ENCODE measurements at regions not wholly inside any gene's neighbourhood (a gene's known extent, or its start where the extent isn't known, plus 50 kb on each side); places are given as distances from the start of the nearest gene placed in this dataset.

GRCh38 chr5:107085572-107085971 is 585.2 kb downstream of the EFNA5 start:
- no peaks in the 10 kb centered on the region for H3K4me1 Mint-ChIP-seq

DNA sequence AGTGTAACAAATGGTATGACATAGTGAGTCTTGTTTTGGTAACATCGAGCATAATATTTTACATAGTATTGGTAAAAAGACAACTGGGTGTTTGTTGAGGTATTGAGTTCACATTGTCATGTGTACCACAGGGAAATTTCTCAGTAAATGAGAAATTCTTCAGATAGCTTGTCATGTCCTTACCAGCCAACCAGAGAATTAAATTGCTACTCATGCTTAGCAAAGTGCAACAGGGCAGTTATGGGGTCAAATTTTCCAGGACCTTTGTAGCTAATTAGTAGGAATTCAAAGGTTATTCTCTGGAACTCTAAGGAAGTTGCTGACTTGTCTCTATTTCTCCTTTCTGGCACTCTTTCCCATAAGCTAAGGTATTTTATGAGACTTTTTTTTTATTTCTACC is 595.7 kb downstream of the EFNA5 start:
- Mint-ChIP-seq H3K36me3 (no peaks in the 10 kb centered on the region), H3K4me1 (no peaks in the 10 kb centered on the region), H3K9me3 (peaks cover 0 to 2% (median 0%) of the 10 kb centered on the region in 6 donors), H3K27me3 (ENCODE audit: low read depth in 3 of 3) (peaks cover 0 to 4% (median 3%) of the 10 kb centered on the region in 3 donors), H3K27ac (no peak overlapping the region), H3K4me3 (no peak overlapping the region)
- no peak for DNase-seq

More at GRCh38 chr5:107085572-107085971, 585.2 kb downstream of the EFNA5 start:
- peaks cover 0 to 4% (median 0%) of the 10 kb centered on the region in 6 donors for H3K9me3 Mint-ChIP-seq
- no peak overlapping the region for H3K4me3 Mint-ChIP-seq
- DNase-seq = no peak
- H3K27me3 Mint-ChIP-seq (ENCODE audit: low read depth in 3 of 3) = peaks cover 4 to 15% (median 8%) of the 10 kb centered on the region in 3 donors
- H3K36me3 Mint-ChIP-seq = no peaks in the 10 kb centered on the region
- no peak overlapping the region for H3K27ac Mint-ChIP-seq

DNA sequence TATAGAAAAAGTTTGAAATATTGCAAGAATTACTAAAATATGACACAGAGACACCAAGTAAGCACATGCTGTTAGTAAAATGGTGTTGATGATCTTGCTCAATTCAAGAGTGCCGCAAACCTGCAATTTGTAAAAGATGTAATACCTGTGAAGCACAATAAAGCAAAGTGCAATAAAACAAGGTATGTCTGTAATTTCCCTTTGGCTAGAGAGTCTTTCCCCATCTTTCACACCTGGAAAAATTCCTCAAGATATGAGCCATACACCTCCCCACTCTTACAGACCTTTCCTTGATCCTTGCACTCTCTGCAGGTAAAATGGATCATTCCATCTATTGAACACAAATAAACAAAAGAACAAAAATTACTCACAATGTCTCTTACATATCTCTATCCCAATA is 597.8 kb downstream of the EFNA5 start:
- Mint-ChIP-seq H3K4me3 (no peak overlapping the region), H3K4me1 (no peaks in the 10 kb centered on the region), H3K27ac (no peak overlapping the region), H3K27me3 (ENCODE audit: low read depth in 3 of 3) (peaks cover under 1 to 3% (median 3%) of the 10 kb centered on the region in 3 donors), H3K36me3 (no peaks in the 10 kb centered on the region), H3K9me3 (no peaks in the 10 kb centered on the region)
- no peak for DNase-seq

DNA sequence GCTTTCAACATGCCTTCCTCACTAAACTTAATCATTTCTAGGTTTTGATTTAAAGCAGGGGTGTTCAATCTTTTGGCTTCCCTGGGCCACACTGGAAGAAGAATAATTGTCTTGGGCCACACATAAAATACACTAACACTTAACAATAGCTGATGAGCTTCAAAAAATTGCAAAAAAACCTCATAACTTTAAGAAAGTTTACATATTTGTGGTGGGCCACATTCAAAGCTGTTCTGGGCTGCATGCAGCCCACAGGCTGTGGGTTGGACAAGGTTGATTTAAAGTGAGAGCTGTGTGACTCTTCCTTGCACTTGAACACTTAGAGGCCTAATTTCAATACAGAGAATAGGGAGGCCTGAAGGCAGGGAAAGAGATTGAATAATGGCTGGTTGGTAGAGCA is 598.3 kb downstream of the EFNA5 start:
- H3K9me3 Mint-ChIP-seq = no peaks in the 10 kb centered on the region
- H3K4me1 Mint-ChIP-seq = no peaks in the 10 kb centered on the region
- no peak for DNase-seq
- H3K4me3 Mint-ChIP-seq = no peak overlapping the region
- no peak overlapping the region for H3K27ac Mint-ChIP-seq
- H3K27me3 Mint-ChIP-seq (ENCODE audit: low read depth in 3 of 3) = peaks cover 1 to 3% (median 3%) of the 10 kb centered on the region in 3 donors
- H3K36me3 Mint-ChIP-seq = no peaks in the 10 kb centered on the region

DNA sequence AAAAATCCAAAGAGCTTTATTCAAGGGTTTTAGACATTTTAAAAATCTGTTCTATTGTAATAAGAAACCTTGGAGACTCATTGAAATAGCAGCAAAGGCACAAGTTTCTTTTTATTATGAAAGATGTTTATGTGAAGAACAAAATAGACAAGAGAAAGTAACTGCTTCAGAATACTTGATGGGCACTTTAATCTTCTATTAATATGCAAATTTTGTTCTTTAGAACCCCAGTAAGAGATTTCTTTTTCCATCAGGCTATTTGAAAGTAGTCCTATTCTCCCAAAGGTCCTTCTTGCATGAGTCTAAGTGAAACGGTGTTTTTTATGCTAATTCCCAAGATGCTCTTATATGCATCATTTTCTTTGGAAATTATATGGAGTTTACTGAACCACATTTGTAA is 602.0 kb downstream of the EFNA5 start:
- Mint-ChIP-seq H3K4me3 (no peak overlapping the region), H3K9me3 (peaks cover 0 to 2% (median 0%) of the 10 kb centered on the region in 6 donors), H3K4me1 (no peaks in the 10 kb centered on the region), H3K27me3 (ENCODE audit: low read depth in 3 of 3) (peaks cover 2 to 6% (median 3%) of the 10 kb centered on the region in 3 donors), H3K27ac (no peak overlapping the region), H3K36me3 (no peaks in the 10 kb centered on the region)
- DNase-seq = no peak

- H3K4me1 Mint-ChIP-seq = no peaks in the 10 kb centered on the region
- H3K27me3 Mint-ChIP-seq (ENCODE audit: low read depth in 3 of 3) = peaks cover 2 to 6% (median 3%) of the 10 kb centered on the region in 3 donors
- DNase-seq = no peak
- no peaks in the 10 kb centered on the region for H3K36me3 Mint-ChIP-seq
- H3K9me3 Mint-ChIP-seq = peaks cover 0 to 2% (median 0%) of the 10 kb centered on the region in 6 donors
- H3K27ac Mint-ChIP-seq = no peak overlapping the region
- H3K4me3 Mint-ChIP-seq = no peak overlapping the region
Observed at GRCh38 chr5:107067395-107067794, 603.3 kb downstream of the EFNA5 start.

DNA sequence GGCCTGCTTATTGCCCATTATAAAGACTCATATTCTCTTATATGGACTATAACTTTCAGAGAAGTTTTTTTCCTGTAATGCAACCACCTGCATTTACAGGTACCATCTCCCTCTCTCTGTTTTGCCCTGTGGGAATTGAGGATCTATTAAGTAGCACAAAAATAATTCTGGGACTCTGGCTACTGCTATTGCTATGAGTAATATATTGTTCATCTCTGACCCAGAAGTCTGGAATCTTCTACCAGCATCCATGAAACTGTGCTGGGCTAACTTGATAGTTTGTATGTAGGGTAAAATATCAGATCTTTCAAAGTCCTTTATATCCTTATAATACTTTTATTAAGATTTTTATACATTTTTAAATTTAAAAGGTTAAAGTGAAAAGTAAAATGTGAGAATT is 607.2 kb downstream of the EFNA5 start:
- H3K27me3 Mint-ChIP-seq (ENCODE audit: low read depth in 3 of 3) = peaks cover 0 to 3% (median 3%) of the 10 kb centered on the region in 3 donors
- no peaks in the 10 kb centered on the region for H3K4me1 Mint-ChIP-seq
- peaks cover 0 to 2% (median 0%) of the 10 kb centered on the region in 6 donors for H3K9me3 Mint-ChIP-seq
- no peak overlapping the region for H3K4me3 Mint-ChIP-seq
- no peak overlapping the region for H3K27ac Mint-ChIP-seq
- DNase-seq = no peak
- no peaks in the 10 kb centered on the region for H3K36me3 Mint-ChIP-seq

DNA sequence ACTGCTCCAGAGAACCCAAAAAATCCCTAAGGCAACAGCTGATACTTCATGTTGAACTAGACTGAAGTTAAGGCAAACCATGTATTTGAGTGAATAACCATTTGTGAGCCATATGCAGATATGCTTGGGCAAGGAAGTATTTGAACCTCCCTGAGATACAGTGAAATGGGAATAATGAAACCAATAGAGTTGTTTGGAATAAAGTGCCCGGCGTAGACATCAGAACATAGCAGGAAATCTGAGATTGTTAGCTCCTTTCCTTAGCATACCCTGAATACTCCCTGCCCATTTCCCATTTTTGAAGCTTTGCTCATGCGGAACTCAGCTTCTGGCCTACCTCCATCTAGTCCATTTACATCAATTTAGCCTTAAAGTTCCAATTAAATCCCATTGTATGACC is 611.9 kb downstream of the EFNA5 start:
- DNase-seq = no peak
- no peaks in the 10 kb centered on the region for H3K4me1 Mint-ChIP-seq
- H3K27ac Mint-ChIP-seq = no peak overlapping the region
- H3K36me3 Mint-ChIP-seq = no peaks in the 10 kb centered on the region
- H3K27me3 Mint-ChIP-seq (ENCODE audit: low read depth in 3 of 3) = peaks cover 0 to 4% (median 0%) of the 10 kb centered on the region in 3 donors
- H3K4me3 Mint-ChIP-seq = no peak overlapping the region
- no peaks in the 10 kb centered on the region for H3K9me3 Mint-ChIP-seq

DNA sequence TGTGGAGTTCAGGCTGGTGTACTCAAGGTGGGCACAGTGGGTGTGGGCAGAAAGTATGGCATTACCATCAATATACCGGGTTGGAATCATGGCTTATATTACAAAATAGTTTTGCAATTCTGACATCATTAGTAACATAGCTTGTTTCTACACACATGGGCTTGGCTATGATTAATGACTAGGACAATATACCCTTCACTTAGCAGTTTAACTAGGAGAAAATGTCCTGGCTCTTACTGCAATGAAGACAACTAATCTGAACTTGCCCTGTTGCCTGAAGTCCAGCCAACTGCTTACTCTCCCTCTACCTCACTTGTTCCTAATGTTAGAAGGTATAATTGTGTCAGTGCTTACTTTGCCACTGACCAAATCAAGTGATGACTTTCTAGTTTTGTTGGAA is 612.5 kb downstream of the EFNA5 start:
- peaks cover 0 to 4% (median 0%) of the 10 kb centered on the region in 3 donors for H3K27me3 Mint-ChIP-seq (ENCODE audit: low read depth in 3 of 3)
- no peaks in the 10 kb centered on the region for H3K9me3 Mint-ChIP-seq
- no peak overlapping the region for H3K27ac Mint-ChIP-seq
- no peak for DNase-seq
- no peaks in the 10 kb centered on the region for H3K4me1 Mint-ChIP-seq
- no peaks in the 10 kb centered on the region for H3K36me3 Mint-ChIP-seq
- no peak overlapping the region for H3K4me3 Mint-ChIP-seq

- Mint-ChIP-seq H3K27me3 (ENCODE audit: low read depth in 3 of 3) (peaks cover 2 to 4% (median 2%) of the 10 kb centered on the region in 3 donors), H3K36me3 (no peaks in the 10 kb centered on the region), H3K9me3 (no peaks in the 10 kb centered on the region), H3K27ac (no peak overlapping the region), H3K4me1 (no peaks in the 10 kb centered on the region), H3K4me3 (no peak overlapping the region)
- no peak for DNase-seq
Observed at GRCh38 chr5:107056278-107056677, 614.5 kb downstream of the EFNA5 start.

DNA sequence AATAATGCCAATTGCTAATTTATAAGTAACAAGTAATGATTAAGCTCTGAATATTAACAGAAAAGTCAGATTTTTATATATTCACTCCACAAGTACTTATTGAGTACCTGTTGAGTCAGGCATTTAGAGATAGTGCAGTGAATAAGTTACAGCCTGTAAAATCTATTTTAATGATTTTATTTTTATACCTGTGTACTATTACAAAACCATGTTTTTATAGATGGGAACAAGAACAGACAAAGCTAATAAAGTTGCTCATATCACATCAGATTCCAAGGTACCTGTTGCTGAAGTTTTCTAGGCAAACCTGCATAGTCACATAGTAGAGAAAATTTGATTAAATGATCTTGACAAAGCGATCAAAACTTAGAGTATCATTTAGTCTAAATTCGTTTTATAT is 623.7 kb downstream of the EFNA5 start:
- no peak for DNase-seq
- Mint-ChIP-seq H3K4me3 (no peak overlapping the region), H3K4me1 (no peaks in the 10 kb centered on the region), H3K27me3 (ENCODE audit: low read depth in 3 of 3) (peaks cover 0 to 9% (median 2%) of the 10 kb centered on the region in 3 donors), H3K9me3 (peaks cover 0 to 5% (median 0%) of the 10 kb centered on the region in 6 donors), H3K27ac (no peak overlapping the region), H3K36me3 (no peaks in the 10 kb centered on the region)

- Mint-ChIP-seq H3K27ac (no peak overlapping the region), H3K36me3 (no peaks in the 10 kb centered on the region), H3K9me3 (no peaks in the 10 kb centered on the region), H3K27me3 (ENCODE audit: low read depth in 3 of 3) (peaks cover 0 to 4% (median 3%) of the 10 kb centered on the region in 3 donors), H3K4me1 (no peaks in the 10 kb centered on the region), H3K4me3 (no peak overlapping the region)
- DNase-seq = no peak
Observed at GRCh38 chr5:107043665-107044064, 627.1 kb downstream of the EFNA5 start.

DNA sequence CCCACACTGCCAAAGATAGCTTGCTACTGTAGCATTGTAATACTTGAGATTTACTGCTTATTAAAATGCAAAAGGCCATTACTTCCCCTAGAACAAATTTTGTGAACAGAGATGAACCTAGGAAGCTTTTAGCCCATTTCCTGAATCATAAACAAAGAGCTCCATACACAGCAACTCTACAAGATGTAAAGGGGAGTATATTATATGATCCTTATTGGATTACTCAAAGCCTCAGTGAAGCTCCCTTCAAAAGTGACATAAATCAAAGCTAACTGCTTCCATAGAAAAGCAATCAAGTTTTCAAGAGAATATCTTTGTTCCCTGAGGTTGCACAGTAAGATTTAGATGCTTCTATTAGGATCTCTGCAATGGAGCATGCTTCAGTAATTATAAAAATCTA is 629.8 kb downstream of the EFNA5 start:
- DNase-seq = no peak
- peaks cover 0 to 5% (median 3%) of the 10 kb centered on the region in 3 donors for H3K27me3 Mint-ChIP-seq (ENCODE audit: low read depth in 3 of 3)
- H3K4me1 Mint-ChIP-seq = no peaks in the 10 kb centered on the region
- H3K9me3 Mint-ChIP-seq = peaks cover 0 to 5% (median under 1%) of the 10 kb centered on the region in 6 donors
- no peak overlapping the region for H3K27ac Mint-ChIP-seq
- H3K4me3 Mint-ChIP-seq = no peak overlapping the region
- no peaks in the 10 kb centered on the region for H3K36me3 Mint-ChIP-seq

- no peak for DNase-seq
- peaks cover 0 to 3% (median 1%) of the 10 kb centered on the region in 3 donors for H3K27me3 Mint-ChIP-seq (ENCODE audit: low read depth in 3 of 3)
- H3K27ac Mint-ChIP-seq = no peak overlapping the region
- H3K9me3 Mint-ChIP-seq = peaks cover 0 to 5% (median under 1%) of the 10 kb centered on the region in 6 donors
- no peak overlapping the region for H3K4me3 Mint-ChIP-seq
- no peaks in the 10 kb centered on the region for H3K4me1 Mint-ChIP-seq
- no peaks in the 10 kb centered on the region for H3K36me3 Mint-ChIP-seq
Observed at GRCh38 chr5:107032629-107033028, 638.1 kb downstream of the EFNA5 start.

DNA sequence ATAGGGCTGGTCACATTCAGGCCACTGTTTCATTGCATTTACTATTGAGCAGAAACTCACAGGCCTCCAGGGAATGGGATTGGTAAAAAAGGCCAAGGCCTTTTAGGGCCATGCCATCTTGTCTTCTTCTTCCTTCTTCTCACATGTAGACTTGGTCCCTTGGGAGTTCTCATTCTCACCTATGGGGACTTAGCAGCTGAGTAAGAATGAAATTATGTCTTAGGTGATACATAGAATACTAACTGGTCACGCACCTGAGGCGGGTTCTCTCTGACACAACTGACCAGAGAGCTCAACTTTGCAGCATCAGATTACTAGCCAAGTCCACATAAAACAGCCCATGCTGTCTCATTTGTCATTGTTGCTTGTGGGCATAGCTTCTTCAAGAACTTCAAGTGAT is 641.8 kb downstream of the EFNA5 start:
- DNase-seq = no peak
- Mint-ChIP-seq H3K27me3 (ENCODE audit: low read depth in 3 of 3) (no peaks in the 10 kb centered on the region), H3K9me3 (peaks cover 0 to 3% (median 0%) of the 10 kb centered on the region in 6 donors), H3K4me1 (no peaks in the 10 kb centered on the region), H3K36me3 (peaks cover 0 to 1% (median 0%) of the 10 kb centered on the region in 3 donors), H3K4me3 (no peak overlapping the region), H3K27ac (no peak overlapping the region)
